ENCODE measurements at regions not wholly inside any gene's neighbourhood (a gene's known extent, or its start where the extent isn't known, plus 50 kb on each side); places are given as distances from the start of the nearest gene placed in this dataset.

DNA sequence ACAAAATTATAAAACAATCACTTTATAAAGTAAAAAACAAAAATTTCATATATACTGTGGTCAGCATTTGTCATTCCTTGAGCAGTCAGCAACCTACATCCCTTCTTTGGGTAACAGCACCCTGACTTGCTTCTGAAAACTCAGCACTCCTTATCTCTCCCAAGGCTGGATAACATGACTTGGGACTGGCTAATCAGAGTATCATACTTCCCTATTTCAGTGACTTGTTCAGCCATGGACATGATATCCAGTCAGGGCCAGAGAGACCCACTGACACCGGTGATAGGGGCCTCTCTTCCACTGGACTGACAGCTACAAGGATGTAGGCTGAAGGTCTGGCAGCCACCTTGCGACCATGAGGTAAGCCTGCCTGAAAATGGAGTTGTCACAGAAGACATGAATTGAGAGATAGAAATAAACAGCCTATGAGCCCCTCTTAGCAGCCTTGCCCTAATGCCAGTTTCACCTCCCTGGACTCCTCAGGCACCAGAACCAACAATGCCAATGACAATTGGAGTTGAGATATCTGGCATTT is 84.4 kb upstream of the NEBL start:
- no peak for DNase-seq
- Histone ChIP-seq H3K4me3 (no peak overlapping the region), H3K4me1 (no peaks in the 10 kb centered on the region), H3K27me3 (no peaks in the 10 kb centered on the region), H3K27ac (no peak overlapping the region), H3K36me3 (no peaks in the 10 kb centered on the region), H3K9me3 (no peaks in the 10 kb centered on the region)
- TF ChIP-seq POLR2A (IDR thresholded peaks at IDR 0.05) (no peak), CTCF (IDR thresholded peaks at IDR 0.05) (no peak)

GRCh38 chr10:20978617-20979016 is 81.5 kb upstream of the NEBL start:
- no peak for DNase-seq
- no peak for TF ChIP-seq CTCF (IDR thresholded peaks at IDR 0.05)
- no peak for TF ChIP-seq POLR2A (IDR thresholded peaks at IDR 0.05)
- no peaks in the 10 kb centered on the region for H3K36me3 ChIP-seq
- no peaks in the 10 kb centered on the region for H3K9me3 ChIP-seq
- H3K27me3 ChIP-seq: no peaks in the 10 kb centered on the region
- H3K4me3 ChIP-seq: no peak overlapping the region
- no peaks in the 10 kb centered on the region for H3K4me1 ChIP-seq
- no peak overlapping the region for H3K27ac ChIP-seq

- Histone ChIP-seq H3K27me3 (no peaks in the 10 kb centered on the region), H3K4me3 (no peak overlapping the region), H3K4me1 (no peaks in the 10 kb centered on the region), H3K9me3 (no peaks in the 10 kb centered on the region), H3K27ac (no peak overlapping the region), H3K36me3 (no peaks in the 10 kb centered on the region)
- DNase-seq: no peak
- TF ChIP-seq CTCF (IDR thresholded peaks at IDR 0.05): no peak
- TF ChIP-seq POLR2A (IDR thresholded peaks at IDR 0.05): no peak
These were observed 80.2 kb upstream of the NEBL start for GRCh38 chr10:20977300-20977699.

GRCh38 chr10:20976891-20977290 is 79.8 kb upstream of the NEBL start:
- H3K9me3 ChIP-seq: no peaks in the 10 kb centered on the region

GRCh38 chr10:20976390-20976789 is 79.3 kb upstream of the NEBL start:
- DNase-seq: no peak

More at GRCh38 chr10:20976891-20977290, 79.8 kb upstream of the NEBL start:
- no peak for DNase-seq
- no peak overlapping the region for H3K27ac ChIP-seq
- TF ChIP-seq CTCF (IDR thresholded peaks at IDR 0.05) (no peak), POLR2A (IDR thresholded peaks at IDR 0.05) (no peak)
- no peaks in the 10 kb centered on the region for H3K27me3 ChIP-seq
- no peaks in the 10 kb centered on the region for H3K36me3 ChIP-seq
- H3K4me1 ChIP-seq: no peaks in the 10 kb centered on the region
- H3K4me3 ChIP-seq: no peak overlapping the region

More at GRCh38 chr10:20976390-20976789, 79.3 kb upstream of the NEBL start:
- Histone ChIP-seq H3K36me3 (no peaks in the 10 kb centered on the region), H3K4me3 (no peak overlapping the region), H3K27me3 (no peaks in the 10 kb centered on the region), H3K27ac (no peak overlapping the region), H3K9me3 (no peaks in the 10 kb centered on the region), H3K4me1 (no peaks in the 10 kb centered on the region)
- no peak for TF ChIP-seq CTCF (IDR thresholded peaks at IDR 0.05)
- no peak for TF ChIP-seq POLR2A (IDR thresholded peaks at IDR 0.05)

Measured in Peyer's patch (tissue), 4 donors.